ENCODE measurements at regions not wholly inside any gene's neighbourhood (a gene's known extent, or its start where the extent isn't known, plus 50 kb on each side); places are given as distances from the start of the nearest gene placed in this dataset.

- TF ChIP-seq CTCF (conservative IDR thresholded peaks at IDR 0.05; ENCODE audit: low read length) (no peak), EZH2phosphoT487 (IDR thresholded peaks at IDR 0.05; ENCODE audit: borderline replicate concordance, low read depth, low read length) (no peak)
These were observed 64.0 kb downstream of the OLIG1 start for GRCh38 chr21:33133892-33134291.
